ENCODE measurements at regions not wholly inside any gene's neighbourhood (a gene's known extent, or its start where the extent isn't known, plus 50 kb on each side); places are given as distances from the start of the nearest gene placed in this dataset.

GRCh38 chr13:74040200-74040599, 94.0 kb downstream of the KLF12 start:
- no peak for DNase-seq

- DNase-seq: no peak
Observed at GRCh38 chr13:74039667-74040066, 94.5 kb downstream of the KLF12 start.

GRCh38 chr13:74039154-74039553, 95.0 kb downstream of the KLF12 start:
- DNase-seq: no peak

GRCh38 chr13:74037762-74038161, 96.4 kb downstream of the KLF12 start:
- no peak for DNase-seq

- DNase-seq: no peak
Observed at GRCh38 chr13:74036373-74036772, 97.8 kb downstream of the KLF12 start.

DNA sequence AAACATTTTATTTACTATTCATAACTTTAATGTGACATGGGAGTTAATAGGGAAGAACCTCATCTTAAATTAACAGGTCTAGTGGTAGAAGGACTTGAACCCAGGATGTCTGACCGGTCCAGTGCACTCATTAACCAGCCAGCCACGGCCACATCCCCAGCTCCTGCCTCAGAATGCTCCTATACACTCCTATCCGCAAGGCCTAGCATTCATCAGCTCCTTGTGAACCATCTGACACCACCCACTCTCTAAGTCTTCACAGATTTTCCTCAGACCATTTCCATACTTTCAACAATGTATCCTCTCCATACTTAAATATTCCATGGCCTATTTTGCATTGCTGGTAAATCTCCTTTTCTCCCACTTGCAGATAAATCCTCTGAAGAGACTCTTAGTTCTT, 98.3 kb downstream of the KLF12 start:
- DNase-seq: no peak

GRCh38 chr13:74032325-74032724, 101.9 kb downstream of the KLF12 start:
- no peak for DNase-seq

DNA sequence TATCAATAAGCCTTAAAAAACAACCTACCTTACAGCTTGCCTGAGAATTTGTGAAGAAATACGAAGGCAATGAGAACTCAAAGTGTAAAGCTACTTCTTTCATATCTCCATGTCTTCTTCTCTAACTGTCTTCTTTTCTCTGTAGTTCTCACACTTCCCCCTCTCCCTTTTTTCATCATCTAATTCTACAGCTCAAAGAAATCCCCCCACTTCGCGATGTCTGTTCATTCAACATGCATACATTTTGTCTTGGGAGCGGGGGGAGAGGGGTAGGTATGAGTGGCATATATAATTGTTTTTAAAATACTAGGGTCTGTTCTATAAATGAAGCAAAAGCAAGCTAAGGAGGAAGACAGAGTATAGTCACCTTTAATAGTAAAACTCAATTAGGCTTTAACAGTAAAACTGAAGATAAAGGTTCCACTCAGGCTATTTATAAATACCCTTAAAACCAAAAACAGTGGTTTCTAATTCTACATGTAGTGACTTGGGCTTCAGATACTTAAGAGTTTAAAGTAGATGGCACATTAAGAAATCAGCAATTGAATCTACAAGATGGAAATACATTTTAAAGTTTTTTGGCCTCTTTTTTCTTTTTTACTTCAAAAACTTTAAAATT, 106.9 kb downstream of the KLF12 start:
- no peak for DNase-seq

DNA sequence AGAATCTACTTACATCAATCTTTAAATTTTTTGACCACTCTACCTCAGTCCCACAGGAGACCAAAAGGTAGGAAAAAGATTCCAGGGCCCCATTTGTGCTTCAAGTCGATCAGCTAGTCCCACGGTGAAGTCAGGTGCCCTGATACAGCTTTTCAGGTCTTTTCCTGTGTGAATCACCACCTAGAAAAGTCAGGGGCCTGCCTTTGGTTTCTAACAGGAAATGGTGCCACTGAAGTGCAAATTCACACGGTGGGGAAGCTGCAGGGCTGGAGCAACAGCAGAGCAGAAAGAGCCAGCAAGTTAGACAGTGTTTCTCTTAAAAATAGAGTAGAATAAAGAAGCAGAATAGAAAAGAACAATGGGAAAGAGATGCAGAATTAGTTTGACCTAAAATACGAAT, 107.5 kb downstream of the KLF12 start:
- DNase-seq: no peak

GRCh38 chr13:74025369-74025768, 108.8 kb downstream of the KLF12 start:
- no peak for DNase-seq

DNA sequence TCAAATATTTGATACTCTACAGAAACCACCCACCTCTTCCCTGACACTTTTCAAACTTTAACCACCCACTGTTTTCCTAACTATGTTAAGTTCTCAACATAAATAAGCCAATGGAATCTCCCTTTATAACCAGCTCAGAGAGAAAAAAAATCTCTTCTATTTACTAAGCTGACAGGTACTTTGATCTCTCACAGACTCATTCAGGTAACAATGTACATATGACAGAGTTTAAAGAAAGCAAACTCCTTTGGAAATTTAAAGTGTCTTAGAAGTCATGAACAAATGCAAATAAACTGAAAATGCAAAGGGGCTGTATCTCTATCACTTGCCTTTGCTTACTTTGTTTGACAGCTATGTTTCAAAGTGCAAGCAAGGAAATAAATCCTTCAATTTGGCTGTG, 109.3 kb downstream of the KLF12 start:
- DNase-seq: no peak

DNA sequence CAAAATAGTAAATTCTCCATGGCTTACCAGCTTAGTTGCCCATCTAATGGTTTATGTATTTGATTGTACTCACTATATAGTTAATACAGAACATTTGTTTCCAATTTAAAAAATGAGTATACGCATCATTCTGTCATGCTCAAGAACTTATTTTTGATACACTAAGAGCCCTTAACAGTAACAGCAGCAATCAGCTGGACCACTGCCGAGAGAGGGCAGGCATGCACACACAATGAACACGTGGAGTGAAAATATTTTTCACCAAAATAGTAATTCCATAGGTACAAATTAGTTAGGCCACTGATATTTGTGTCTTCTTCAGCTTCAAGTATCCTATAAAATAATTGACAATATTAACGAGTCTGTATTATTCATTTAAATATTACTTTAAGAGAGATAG, 109.9 kb downstream of the KLF12 start:
- DNase-seq: no peak

DNA sequence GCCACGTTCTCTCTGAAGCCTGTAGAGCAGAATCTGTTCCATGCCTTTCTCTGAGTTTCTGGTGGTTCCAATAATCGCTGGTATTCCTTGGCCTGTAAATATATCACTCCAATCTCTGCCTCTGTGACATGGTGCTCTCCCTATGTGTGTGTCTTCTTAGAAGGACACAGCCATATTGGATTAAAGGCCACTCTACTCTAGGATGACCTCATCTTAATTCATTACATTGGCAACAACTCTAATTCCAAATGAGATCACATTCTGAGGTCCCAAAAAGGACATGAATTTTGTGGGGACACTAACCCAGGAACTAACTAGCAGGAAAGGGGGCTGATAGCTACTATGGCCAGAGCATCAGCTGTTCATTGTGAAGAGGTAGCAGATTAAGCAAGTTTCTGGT, 110.7 kb downstream of the KLF12 start:
- DNase-seq: no peak

DNA sequence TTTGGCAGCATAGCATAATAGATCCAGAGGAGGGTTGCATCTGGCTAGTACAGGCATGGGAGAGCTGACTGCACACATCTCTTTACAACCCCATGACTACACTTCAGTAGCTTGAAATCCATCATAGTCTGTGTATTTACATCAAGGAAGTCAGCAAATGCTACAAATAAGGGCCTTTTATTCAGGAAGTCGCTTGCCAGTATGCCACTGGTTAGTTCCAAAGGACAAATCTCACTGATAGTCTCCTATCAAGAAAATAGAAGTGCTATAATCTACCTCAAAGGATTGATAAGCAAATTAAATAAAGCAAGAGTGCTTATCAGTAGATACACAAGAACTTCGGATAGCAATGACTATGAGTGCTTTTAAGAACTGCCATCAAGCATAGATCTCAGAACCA, 112.7 kb downstream of the KLF12 start:
- no peak for DNase-seq

GRCh38 chr13:74018062-74018431, 116.2 kb downstream of the KLF12 start:
- DNase-seq: no peak

DNA sequence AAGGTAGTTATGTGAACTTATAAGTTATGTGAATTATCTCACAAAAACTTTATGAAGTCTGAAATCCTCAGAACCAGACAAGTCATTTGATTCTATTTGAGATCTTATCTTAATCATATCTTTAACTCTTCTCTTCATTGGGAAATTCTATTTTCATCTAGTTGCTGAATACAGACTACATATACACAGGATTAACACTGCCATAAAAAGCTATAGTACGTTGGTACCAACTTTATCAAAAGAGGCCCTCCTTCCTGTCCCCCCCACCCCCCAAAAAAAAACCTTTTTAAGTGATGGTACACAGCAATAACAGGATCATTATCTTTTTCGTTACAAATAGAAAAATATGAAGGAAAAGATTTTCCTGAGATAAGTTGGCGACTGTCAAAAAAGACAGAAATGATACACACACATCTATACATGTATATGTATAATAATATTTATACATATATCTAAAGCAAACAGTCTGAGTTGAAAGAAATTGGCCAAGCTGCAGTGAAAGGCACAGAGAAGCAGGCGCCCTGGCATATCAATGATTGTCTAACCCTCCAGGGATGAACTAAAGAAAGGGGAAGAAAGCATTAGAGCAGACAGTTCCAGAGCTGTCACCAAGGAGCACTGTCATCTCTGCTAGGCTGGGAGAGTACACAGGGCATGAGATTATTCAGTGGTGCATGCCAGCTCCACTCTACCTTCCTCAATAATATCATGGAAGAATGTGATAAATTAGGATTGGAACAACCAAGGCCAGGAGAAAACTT, 116.7 kb downstream of the KLF12 start:
- DNase-seq: no peak

GRCh38 chr13:74015137-74015536, 119.1 kb downstream of the KLF12 start:
- DNase-seq: no peak

DNA sequence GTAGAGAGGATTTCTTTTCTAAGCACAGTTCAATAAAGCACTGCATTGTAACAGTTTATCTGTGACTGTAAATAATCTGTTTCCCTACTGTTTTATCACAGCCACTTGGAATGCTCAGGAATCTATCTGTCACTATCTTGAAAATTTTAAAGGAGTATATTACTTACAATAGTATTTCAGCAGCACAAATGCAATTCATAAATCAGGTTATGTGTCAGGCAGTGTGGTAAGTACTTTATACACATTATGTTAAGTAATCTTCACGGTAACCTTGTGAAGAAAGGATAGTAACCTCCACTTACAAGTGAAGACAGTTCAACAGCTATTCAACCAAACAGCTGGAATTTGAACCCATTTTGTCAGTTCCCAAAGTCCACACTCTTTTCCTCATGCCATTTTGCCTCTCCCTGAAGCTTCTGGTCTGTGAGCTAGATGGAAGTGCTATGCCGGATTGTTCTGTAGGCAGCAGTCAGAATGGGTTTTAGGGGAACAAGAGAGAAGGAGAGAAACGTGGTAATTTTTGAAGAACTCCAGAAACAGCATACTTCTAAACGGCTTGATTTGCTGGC, 125.0 kb downstream of the KLF12 start:
- DNase-seq: no peak

GRCh38 chr13:74006666-74007065, 127.5 kb downstream of the KLF12 start:
- DNase-seq: no peak

DNA sequence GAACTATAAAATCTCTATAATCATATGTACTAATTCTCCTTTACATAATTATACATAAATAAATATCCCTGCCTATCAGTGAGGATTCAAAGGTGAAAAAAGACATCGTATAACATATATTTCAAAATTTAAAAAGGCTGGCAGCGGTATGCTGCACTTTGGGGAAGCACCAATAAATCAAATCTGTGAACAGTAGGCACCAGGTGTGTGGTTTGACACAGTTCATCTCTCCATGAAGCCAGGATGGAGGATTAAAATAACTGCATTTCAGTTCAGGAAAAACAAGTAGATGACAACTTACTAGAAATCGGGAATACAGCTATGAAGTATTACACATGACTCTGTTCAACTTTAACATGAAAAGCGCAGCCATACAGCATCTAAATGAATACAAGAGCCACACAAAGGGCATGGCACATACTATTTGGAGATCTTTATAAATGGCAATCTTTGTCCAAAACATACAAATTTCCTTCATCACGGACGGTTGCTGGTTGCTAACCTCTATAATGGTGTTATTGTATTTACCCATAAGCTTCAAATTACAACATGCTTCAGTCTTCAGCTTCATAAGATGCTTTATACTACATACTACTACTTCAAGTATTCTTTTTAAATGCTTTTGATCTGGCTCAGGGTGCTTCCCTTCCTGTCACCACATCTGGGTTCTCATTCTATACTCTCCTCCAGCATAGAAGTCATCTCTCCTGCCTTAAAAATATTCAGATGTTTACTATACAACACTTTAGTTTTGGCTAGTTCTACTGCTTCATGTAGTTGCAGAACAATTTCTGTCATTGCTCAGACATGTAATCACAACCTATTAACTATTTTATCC, 128.7 kb downstream of the KLF12 start:
- no peak for DNase-seq

- DNase-seq: no peak
Observed at GRCh38 chr13:74004109-74004508, 130.1 kb downstream of the KLF12 start.

- DNase-seq: no peak
Observed at GRCh38 chr13:74003374-74003773, 130.8 kb downstream of the KLF12 start.

DNA sequence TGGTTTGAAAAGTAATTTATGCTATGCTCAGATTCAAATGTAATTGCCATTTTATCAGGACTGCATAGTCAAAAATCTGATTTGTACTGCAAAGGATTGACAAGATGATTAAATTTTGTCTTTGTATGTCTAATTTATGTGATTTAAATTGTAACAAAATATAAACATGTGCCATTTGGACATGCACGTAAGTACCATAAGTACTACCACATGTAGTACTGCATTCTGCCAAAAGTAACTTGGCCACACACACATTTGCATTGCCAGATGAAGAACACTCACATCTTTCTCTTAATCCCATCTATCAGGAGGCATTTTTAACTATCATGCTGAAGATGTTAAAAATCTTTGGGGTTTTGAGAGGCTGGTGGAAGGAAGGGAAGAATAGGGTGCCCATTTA, 133.3 kb downstream of the KLF12 start:
- DNase-seq: no peak

DNA sequence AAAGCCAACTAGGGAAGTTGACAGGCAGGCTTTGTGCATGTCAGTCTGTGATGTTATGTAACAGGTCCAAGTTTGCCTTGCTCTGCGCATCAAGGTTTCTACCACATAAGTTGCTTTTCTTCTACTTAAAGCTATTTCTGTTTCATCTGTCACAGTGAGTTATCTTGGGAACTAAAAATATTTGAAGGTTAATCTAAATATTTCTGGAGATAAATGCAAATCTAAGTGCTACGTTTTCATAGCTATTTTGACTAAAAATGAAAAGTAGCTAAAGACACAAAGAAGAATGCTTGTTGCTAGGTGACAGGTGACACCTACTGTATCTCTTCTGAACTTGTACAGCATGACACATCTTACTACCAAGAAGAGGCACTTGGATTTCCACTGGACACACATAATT, 135.6 kb downstream of the KLF12 start:
- no peak for DNase-seq
